DMS114 treated with DMSO at 0.1 percent for 48 hours (cell line): ENCODE measurements at regions not wholly inside any gene's neighbourhood (a gene's known extent, or its start where the extent isn't known, plus 50 kb on each side); places are given as distances from the start of the nearest gene placed in this dataset.

Experiments
- DNase-seq: peaks from one replicate; lab custom pipeline; 2025; ENCODE audit not compliant: unreplicated experiment; lab: John Stamatoyannopoulos, UW

GRCh38 chr10:56653289-56653688 is 292.2 kb upstream of the ZWINT start:
- DNase-seq: no peak

DNA sequence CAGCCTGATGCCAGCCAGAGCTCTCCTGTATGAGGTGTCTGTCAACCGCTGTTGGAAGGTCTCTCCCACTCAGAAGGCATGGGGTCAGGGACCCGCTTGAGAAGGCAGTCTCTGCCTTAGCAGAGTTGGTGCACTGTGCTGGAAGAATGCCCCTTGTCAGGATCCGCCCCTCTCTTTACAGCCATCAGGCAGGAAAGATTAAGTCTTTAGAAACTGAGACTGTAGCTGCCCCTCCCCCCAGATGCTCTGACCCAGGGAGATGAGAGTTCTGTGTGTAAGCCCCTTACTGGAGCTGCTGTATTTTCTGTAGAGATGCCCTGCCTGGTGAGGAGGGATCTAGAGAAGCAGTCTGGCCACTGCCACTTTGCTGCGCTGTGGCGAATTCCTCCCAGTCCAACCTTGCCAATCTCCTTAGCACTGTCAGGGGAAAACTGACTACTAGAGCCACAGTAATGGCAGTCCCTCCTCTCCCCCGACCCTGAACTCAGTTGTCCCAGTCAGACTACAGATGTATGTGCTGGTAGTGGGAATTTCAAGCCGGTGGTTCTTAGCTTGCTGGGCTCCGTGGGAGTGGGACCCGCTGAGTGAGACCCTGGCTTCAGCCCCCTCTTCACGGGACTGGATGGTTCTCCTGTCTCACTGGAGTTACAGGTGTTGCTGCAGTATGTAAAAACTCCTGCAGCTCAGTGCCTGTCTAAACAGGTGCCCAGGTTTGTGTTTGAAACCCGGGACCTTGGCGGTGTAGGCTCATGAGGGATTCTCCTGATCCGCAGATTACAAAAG is 285.5 kb upstream of the ZWINT start:
- DNase-seq: no peak

DNA sequence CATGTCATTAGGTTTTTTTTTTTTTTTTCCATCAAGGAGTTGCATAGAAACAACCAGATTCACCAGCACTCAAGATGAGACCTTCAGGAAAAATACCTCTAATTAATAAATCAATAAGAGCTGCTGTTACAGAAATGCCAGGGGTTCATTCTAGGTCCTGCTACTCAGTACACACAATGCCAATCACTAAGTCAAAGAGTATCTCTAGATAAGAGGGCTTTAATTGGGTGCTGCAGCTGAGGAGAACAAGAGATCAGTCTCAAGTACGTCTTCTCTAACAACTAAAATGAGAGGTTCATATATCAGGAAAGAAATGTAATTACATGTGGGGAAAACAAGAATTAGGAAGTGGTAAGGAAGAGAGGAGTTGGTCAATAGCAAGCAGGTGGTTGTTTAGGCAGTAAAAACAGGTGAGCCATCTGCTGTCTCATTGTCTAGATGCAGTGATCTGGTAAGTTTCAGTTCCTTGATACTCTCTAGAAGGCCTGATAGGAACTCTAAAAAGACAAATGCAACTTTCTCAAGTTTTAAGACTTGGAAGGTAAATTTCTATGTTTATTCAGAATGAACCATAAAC is 272.9 kb upstream of the ZWINT start:
- DNase-seq: no peak

GRCh38 chr10:56632537-56632936 is 271.5 kb upstream of the ZWINT start:
- no peak for DNase-seq

GRCh38 chr10:56624082-56624481 is 263.0 kb upstream of the ZWINT start:
- no peak for DNase-seq

DNA sequence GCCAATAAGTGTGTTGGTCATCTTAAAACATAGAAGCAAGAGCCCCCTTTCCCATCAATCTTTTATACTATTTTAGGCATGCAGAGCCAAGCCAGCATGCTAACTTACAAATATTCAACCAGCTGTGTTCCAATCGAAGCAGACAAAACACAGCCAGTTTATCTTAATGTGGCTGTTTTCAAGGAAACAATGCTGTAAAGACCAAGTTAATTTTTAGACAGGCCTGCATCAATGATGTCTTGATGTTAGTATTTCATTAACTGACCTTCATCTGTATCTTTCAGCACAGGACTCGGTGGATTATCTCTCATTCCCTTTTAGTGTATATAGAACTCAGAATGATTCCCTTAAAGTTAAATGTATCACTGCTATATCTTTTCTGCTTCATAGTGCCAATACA is 262.0 kb upstream of the ZWINT start:
- DNase-seq: no peak

GRCh38 chr10:56622335-56622973 is 261.4 kb upstream of the ZWINT start:
- no peak for DNase-seq

DNA sequence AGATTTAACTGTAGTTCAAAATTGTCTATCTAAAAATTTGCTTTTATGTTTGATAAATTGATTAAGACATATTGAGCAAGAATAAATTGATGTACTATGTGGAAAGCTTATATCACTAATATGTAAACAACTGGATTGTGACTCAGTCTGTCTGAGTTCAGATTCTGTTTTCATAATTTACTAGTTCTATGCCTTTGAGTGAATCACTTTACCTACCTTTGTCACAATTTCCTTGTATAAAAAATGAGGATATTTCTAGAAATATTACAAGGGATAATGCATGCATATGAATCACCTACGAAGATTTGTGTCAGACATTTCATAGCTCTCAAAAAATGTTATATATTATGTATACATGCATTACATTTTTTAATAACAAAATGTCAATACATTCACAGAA is 245.1 kb upstream of the ZWINT start:
- DNase-seq: no peak

GRCh38 chr10:56605051-56605450 is 244.0 kb upstream of the ZWINT start:
- DNase-seq: no peak

DNA sequence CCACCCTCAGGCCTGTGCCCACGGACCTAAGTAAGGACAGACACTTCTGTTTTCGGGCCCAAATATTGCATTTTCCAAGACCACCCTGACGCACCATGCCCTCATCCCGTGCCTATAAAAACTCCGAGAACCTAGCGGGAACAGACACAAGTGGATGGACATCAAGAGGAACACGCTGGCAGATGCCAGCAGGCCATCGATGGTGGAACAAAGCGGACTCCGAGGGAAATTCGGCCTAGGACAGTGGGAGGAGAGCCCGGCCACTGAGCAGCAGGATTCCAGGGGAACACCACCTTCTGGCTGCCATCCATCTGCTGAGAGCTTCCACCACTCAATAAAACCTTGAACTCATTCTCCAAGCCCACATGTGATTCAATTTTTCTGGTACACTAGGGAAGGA is 243.6 kb upstream of the ZWINT start:
- DNase-seq: no peak

- DNase-seq: no peak
These were observed 238.1 kb upstream of the ZWINT start for GRCh38 chr10:56599201-56599600.

- DNase-seq: no peak
These were observed 235.2 kb upstream of the ZWINT start for GRCh38 chr10:56596257-56596656.

- DNase-seq: no peak
These were observed 232.1 kb upstream of the ZWINT start for GRCh38 chr10:56593120-56593519.

GRCh38 chr10:56586461-56586891 is 225.4 kb upstream of the ZWINT start:
- no peak for DNase-seq

DNA sequence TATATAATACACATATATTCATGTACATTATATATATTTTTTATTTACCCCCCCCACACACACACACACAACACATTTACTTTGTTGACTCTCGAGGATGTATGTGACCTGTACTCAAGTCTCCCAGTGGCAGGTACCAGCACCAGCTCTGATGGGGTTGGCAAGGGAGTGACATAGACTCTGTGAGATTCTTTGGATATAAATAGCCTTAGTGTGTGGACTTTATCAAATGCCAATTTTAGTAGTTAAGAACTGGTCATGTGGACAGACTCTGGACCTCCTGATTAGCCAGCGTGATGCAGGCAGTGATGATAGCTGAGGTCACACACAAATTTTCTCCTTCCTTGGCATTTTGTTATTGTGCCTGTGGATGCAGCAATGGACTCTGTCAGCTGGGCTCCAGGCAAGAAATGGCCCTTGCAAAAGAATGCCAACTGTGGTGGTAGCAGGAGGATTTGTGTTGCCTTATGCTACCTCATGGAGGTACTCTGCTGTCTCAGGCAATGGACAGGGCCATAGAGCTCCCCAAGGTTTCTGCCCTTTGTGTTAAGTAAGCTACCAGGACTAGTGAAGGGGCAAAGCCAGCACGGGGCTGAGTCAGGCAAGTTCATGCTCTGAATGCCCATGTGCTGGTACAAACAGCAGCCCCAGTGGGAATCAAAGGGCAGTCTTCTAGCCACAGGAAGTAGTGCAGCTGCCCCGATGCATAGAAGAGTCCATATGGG is 224.6 kb upstream of the ZWINT start:
- no peak for DNase-seq

DNA sequence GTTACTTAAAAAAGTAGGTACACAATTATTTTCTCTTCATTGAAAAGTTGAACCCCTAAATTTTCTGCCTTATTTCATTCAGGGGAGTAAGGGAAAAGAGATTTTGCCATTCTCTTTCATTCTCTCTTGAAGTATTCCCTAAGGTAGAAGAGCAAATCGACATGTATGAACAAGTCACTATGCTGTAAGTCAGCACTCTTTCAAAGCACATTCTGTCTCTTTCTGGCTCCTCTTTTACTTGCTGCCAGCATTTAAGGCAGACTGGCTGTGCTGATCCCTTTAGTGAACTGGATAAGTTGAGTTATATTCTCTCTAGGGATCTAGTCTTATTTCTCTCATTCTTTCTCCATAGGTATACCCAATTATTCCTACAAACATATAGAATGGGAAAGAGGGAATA is 222.3 kb upstream of the ZWINT start:
- no peak for DNase-seq

DNA sequence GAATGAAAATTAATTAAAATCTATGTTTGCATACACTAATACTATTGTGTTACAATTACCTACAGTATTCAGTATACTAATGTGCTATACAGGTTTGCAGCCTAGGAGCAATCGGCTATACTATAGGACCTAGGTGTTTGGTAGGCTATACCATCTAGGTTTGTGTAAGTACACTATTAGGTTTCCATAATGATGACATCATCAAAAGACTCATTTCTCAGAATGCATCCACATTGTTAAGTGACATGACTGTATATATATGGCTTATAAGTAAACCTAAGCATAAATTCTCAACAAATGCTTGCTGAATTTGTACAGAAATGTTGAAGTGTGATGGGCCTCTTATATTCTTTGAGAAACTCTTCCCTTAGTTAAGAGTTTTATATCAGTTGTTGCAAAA is 206.5 kb upstream of the ZWINT start:
- no peak for DNase-seq

DNA sequence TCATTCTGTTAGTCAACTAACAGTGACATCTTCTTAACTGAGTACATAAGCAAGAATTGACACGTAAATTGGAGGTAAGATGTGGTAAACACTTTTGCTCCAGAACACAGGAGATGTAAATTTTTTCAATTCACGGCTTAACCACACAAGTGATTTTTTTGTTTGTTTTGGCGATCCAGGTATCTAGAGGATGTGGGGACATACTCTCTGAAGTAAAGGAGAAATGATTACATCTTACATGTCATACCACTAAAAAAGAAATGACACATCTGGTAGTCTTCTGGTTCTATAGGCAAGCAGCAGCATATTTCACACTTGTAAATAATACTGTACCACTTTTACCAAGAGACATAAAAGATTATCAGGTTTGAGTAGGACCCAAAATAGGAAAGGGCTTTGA is 200.3 kb upstream of the ZWINT start:
- no peak for DNase-seq

DNA sequence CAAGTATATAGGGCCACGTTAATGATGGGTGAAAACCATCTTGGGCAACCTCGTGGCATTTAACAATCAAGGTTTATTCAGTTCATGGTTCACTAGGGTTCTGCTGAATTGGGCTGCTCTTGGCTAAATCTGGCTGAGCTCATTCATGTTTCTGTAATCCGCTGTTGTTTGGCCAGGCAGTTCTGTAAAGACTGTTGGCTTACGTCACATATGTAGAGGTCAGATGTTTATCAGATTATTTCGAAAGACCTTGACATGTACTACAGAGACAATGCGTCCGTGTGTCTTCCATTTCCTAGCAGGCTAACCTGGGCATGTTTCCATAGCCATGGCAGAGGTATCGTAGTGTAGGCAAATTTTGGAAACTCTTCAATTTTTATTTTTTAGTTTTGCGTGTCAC is 190.0 kb upstream of the ZWINT start:
- DNase-seq: no peak

GRCh38 chr10:56547163-56547562 is 186.1 kb upstream of the ZWINT start:
- DNase-seq: no peak

DNA sequence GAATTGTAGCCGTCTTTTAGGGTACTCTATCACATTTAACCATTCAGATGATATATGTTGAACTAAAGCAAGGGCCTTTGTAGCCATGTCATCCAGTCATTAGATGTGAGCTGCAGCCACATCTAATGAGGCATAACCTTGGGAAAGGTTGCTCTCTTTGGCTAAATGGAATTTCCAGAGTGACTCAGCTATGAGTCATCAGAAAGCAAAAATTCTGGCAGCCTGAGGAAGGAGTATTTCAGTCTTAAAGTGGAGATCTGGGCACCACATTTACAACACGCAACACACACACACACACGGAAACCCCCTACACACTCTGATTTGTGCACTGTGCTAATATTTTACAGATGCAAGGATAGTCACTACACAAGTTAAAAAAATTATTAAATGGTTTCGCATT is 176.9 kb upstream of the ZWINT start:
- DNase-seq: no peak

DNA sequence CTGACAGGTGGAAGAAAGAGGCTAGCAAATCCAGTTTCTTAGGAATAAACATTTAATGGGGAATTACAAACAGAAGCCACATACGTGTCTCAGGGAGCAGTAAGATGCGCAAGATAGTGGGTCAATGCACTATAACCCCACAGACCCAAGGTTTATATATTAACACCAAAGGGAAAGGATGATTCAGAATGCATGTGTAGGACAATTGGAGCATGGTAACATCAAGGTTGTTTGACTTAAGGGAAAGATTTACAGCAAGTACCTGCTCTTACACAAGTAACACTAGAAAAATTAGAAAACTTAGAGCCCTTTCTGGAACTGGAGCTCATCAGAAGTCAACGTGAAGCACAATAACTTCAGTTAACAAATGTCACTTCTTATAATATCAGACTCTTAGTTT is 161.1 kb upstream of the ZWINT start:
- no peak for DNase-seq
